H1 (cell line): ENCODE measurements at regions not wholly inside any gene's neighbourhood (a gene's known extent, or its start where the extent isn't known, plus 50 kb on each side); places are given as distances from the start of the nearest gene placed in this dataset.

ENCODE experiments used
- CTCF ChIA-PET: fragments of 300-600 bp; sonication (Branson Sonifier 250); formaldehyde crosslinking; loops from one replicate; lab custom pipeline; 2021; ENCODE audit not compliant: partially characterized antibody; lab: Charles Lee
- POLR2A ChIA-PET: fragments of 300-600 bp; sonication (Branson Sonifier 250); formaldehyde crosslinking; loops from one replicate; lab custom pipeline; 2021; ENCODE audit warnings: inconsistent platforms; ENCODE audit not compliant: partially characterized antibody; lab: Charles Lee
- DNase-seq, 2 experiments: peaks; one replicate each; pipeline versions ENCODE4 v3.0.0 to v3.0.0-alpha.2; 2010 to 2022; ENCODE audit warnings: low spot score in 2 of 2, low read depth in 1 of 2, mixed read lengths in 1 of 2
- FAIRE-seq: peaks from 2 replicates; lab custom pipeline; 2011; peaks lifted over from hg19 to GRCh38; lab: Jason Lieb, UNC
- H2AFZ ChIP-seq: 2 replicates; pipeline ENCODE4 v1.8.1; 2012; ENCODE audit warnings: low read length, inconsistent platforms
- H2AK5ac ChIP-seq: 2 replicates; pipeline ENCODE4 v1.6.1; 2013; ENCODE audit warnings: low read depth, low read length
- H2BK120ac ChIP-seq: replicated peaks from 2 replicates; pipeline ENCODE3; 2013; ENCODE audit warnings: low read depth, low read length, inconsistent platforms
- H2BK12ac ChIP-seq: 2 replicates; pipeline ENCODE4 v1.6.1; 2013; ENCODE audit warnings: low read depth, low read length
- H2BK15ac ChIP-seq: 2 replicates; pipeline ENCODE4 v1.6.1; 2013; ENCODE audit warnings: low read length
- H2BK20ac ChIP-seq: 2 replicates; pipeline ENCODE4 v1.6.1; 2013; ENCODE audit warnings: low read length
- H2BK5ac ChIP-seq: 2 replicates; pipeline ENCODE4 v1.6.1; 2013; ENCODE audit warnings: low read depth, low read length
- H3K14ac ChIP-seq: 2 replicates; pipeline ENCODE4 v1.6.1; 2013; ENCODE audit warnings: inconsistent platforms; ENCODE audit not compliant: insufficient read length
- H3K18ac ChIP-seq: 2 replicates; pipeline ENCODE4 v1.6.1; 2013; ENCODE audit warnings: low read length; ENCODE audit errors: extremely low read depth
- H3K23ac ChIP-seq: 2 replicates; pipeline ENCODE4 v1.6.1; 2013; ENCODE audit warnings: inconsistent platforms; ENCODE audit not compliant: insufficient read length
- H3K23me2 ChIP-seq: 2 replicates; pipeline ENCODE4 v1.6.1; 2013; ENCODE audit warnings: low read depth, low read length
- H3K27ac ChIP-seq: 2 replicates; pipeline ENCODE4 v1.6.1; 2011; ENCODE audit warnings: low read depth, low read length, inconsistent platforms
- H3K27me3 ChIP-seq, 4 experiments: replicated peaks in 1 of 4; 1 replicate in 1 of 4; 2 replicates in 3 of 4; pipeline versions ENCODE4 v1.6.1 to v1.8.1; 2011 to 2013; ENCODE audit warnings: low read length in 3 of 4, mild to moderate bottlenecking in 3 of 4, inconsistent platforms in 2 of 4, mixed read lengths in 2 of 4, moderate library complexity in 1 of 4; ENCODE audit not compliant: control insufficient read depth in 3 of 4, insufficient read depth in 3 of 4; ENCODE audit errors: extremely low read depth in 1 of 4
- H3K36me3 ChIP-seq, 4 experiments: 2 replicates each; pipeline versions ENCODE4 v1.6.1 to v1.8.1; 2011 to 2013; ENCODE audit warnings: mild to moderate bottlenecking in 4 of 4, low read length in 3 of 4, moderate library complexity in 2 of 4, control low read depth in 1 of 4, inconsistent platforms in 1 of 4; ENCODE audit not compliant: insufficient read depth in 4 of 4, control insufficient read depth in 2 of 4
- H3K4ac ChIP-seq: replicated peaks from 2 replicates; pipeline ENCODE3; 2013; ENCODE audit warnings: low read length, low read depth, mixed read lengths, inconsistent platforms; ENCODE audit not compliant: insufficient read length
- H3K4me1 ChIP-seq, 4 experiments: replicated peaks in 1 of 4; 1 replicate in 1 of 4; 2 replicates in 3 of 4; pipeline versions ENCODE4 v1.6.1 to v1.8.1; 2011 to 2013; ENCODE audit warnings: low read length in 3 of 4, inconsistent platforms in 2 of 4, mixed read lengths in 1 of 4; ENCODE audit not compliant: insufficient read depth in 4 of 4, control insufficient read depth in 3 of 4
- H3K4me2 ChIP-seq, 2 experiments: 2 replicates each; pipeline versions ENCODE4 v1.6.1 to v1.8.1; 2011 to 2013; ENCODE audit warnings: low read depth in 2 of 2, low read length in 2 of 2, control low read depth in 1 of 2, inconsistent platforms in 1 of 2, mild to moderate bottlenecking in 1 of 2; ENCODE audit not compliant: insufficient read depth in 1 of 2
- H3K4me3 ChIP-seq, 4 experiments: fragments of 200-600, 300-600 bp in 1 of 4; sonication (generic), shearing (Covaris generic), sonication (Bioruptor Twin) in 1 of 4; 2 replicates each; pipeline versions ENCODE4 v1.5.1 to v1.8.1; 2011 to 2016; ENCODE audit warnings: low read length in 4 of 4, low read depth in 3 of 4, control low read depth in 2 of 4, inconsistent platforms in 2 of 4, mild to moderate bottlenecking in 2 of 4, mixed read lengths in 1 of 4, moderate library complexity in 1 of 4; ENCODE audit not compliant: insufficient read depth in 2 of 4; ENCODE audit errors: extremely low read depth in 1 of 4
- H3K56ac ChIP-seq: replicated peaks from 2 replicates; pipeline ENCODE3; 2013; ENCODE audit warnings: low read depth, mild to moderate bottlenecking, mixed read lengths, low read length, inconsistent platforms; ENCODE audit not compliant: insufficient read length
- H3K79me1 ChIP-seq: 2 replicates; pipeline ENCODE4 v1.6.1; 2013; ENCODE audit warnings: low read depth, low read length, control low read depth
- H3K79me2 ChIP-seq, 2 experiments: 2 replicates each; pipeline versions ENCODE4 v1.6.1 to v1.8.1; 2012 to 2013; ENCODE audit warnings: low read length in 2 of 2, mild to moderate bottlenecking in 2 of 2, inconsistent platforms in 1 of 2; ENCODE audit not compliant: insufficient read depth in 2 of 2, control insufficient read depth in 1 of 2
- H3K9ac ChIP-seq, 4 experiments: replicated peaks in 1 of 4; 1 replicate in 1 of 4; 2 replicates in 3 of 4; pipeline versions ENCODE4 v1.6.1 to v1.8.1; 2011 to 2013; ENCODE audit warnings: low read depth in 3 of 4, low read length in 3 of 4, control low read depth in 2 of 4, mild to moderate bottlenecking in 2 of 4, moderate library complexity in 2 of 4, inconsistent platforms in 1 of 4; ENCODE audit errors: extremely low read depth in 1 of 4
- H3K9me3 ChIP-seq, 2 experiments: 2 replicates each; pipeline versions ENCODE4 v1.6.1 to v1.8.1; 2012 to 2013; ENCODE audit warnings: mild to moderate bottlenecking in 2 of 2, moderate library complexity in 2 of 2, control low read depth in 1 of 2, inconsistent platforms in 1 of 2, low read depth in 1 of 2, low read length in 1 of 2, mixed read lengths in 1 of 2; ENCODE audit not compliant: insufficient read depth in 2 of 2
- H4K20me1 ChIP-seq, 2 experiments: replicated peaks in 1 of 2; 2 replicates each; pipeline versions ENCODE3 to v1.8.1; 2011 to 2013; ENCODE audit warnings: inconsistent platforms in 2 of 2, low read length in 2 of 2, mild to moderate bottlenecking in 1 of 2; ENCODE audit not compliant: insufficient read depth in 2 of 2, control insufficient read depth in 1 of 2
- H4K5ac ChIP-seq: 2 replicates; pipeline ENCODE4 v1.6.1; 2013; ENCODE audit warnings: low read length, low read depth, mixed read lengths, inconsistent platforms; ENCODE audit not compliant: insufficient read length
- H4K8ac ChIP-seq: 2 replicates; pipeline ENCODE4 v1.8.0; 2013; ENCODE audit warnings: mild to moderate bottlenecking, moderate library complexity, low read length, inconsistent platforms; ENCODE audit not compliant: insufficient read depth; ENCODE audit errors: extremely low read depth
- H4K91ac ChIP-seq: replicated peaks from 2 replicates; pipeline ENCODE3; 2013; ENCODE audit warnings: low read length, mixed read lengths, inconsistent platforms; ENCODE audit not compliant: insufficient read length
- EGR1 ChIP-seq: IDR thresholded peaks from 2 replicates; pipeline ENCODE4 v1.6.1; 2011; ENCODE audit warnings: low read depth, low read length, borderline replicate concordance
- EP300 ChIP-seq, 2 experiments: IDR thresholded peaks; 1 replicate in 1 of 2; 2 replicates in 1 of 2; pipeline ENCODE4 v1.6.1; 2011 to 2012; ENCODE audit warnings: low read depth in 2 of 2, low read length in 2 of 2, mild to moderate bottlenecking in 2 of 2, borderline replicate concordance in 1 of 2, inconsistent platforms in 1 of 2, moderate library complexity in 1 of 2
- HDAC2 ChIP-seq, 2 experiments: fragments of 300-600 bp in 1 of 2; sonication (generic) in 1 of 2; IDR thresholded peaks; 2 replicates each; pipeline ENCODE4 v1.6.1; 2011 to 2012; ENCODE audit warnings: low read depth in 2 of 2, low read length in 2 of 2, mild to moderate bottlenecking in 2 of 2, moderate library complexity in 2 of 2, borderline replicate concordance in 1 of 2, inconsistent platforms in 1 of 2
- HDAC6 ChIP-seq: IDR thresholded peaks from one replicate; pipeline ENCODE4 v1.7.1; 2012; ENCODE audit warnings: low read depth, mild to moderate bottlenecking, inconsistent platforms, low read length, moderate library complexity
- JUN ChIP-seq: IDR thresholded peaks from 2 replicates; pipeline ENCODE4 v1.6.1; 2011; ENCODE audit warnings: low read depth, mild to moderate bottlenecking, improper control_type of control experiment, low read length
- NANOG ChIP-seq: IDR thresholded peaks from 2 replicates; pipeline ENCODE4 v1.6.1; 2011; ENCODE audit warnings: low read length, low read depth, mild to moderate bottlenecking, inconsistent platforms; ENCODE audit not compliant: insufficient read depth, poor library complexity, severe bottlenecking
- NRF1 ChIP-seq: IDR thresholded peaks from 2 replicates; pipeline ENCODE4 v1.6.1; 2011; ENCODE audit warnings: mild to moderate bottlenecking, low read depth, low read length, improper control_type of control experiment
- PHF8 ChIP-seq: fragments of 200-600 bp; sonication (generic); conservative IDR thresholded peaks from 2 replicates; pipeline ENCODE4 v1.7.1; 2012; ENCODE audit warnings: low read depth, mild to moderate bottlenecking, inconsistent platforms, low read length, moderate library complexity
- POLR2AphosphoS5 ChIP-seq: IDR thresholded peaks from 2 replicates; pipeline ENCODE4 v1.6.1; 2011; ENCODE audit warnings: low read depth, low read length
- SIN3A ChIP-seq, 2 experiments: IDR thresholded peaks in 1 of 2; conservative IDR thresholded peaks in 1 of 2; 2 replicates each; pipeline ENCODE4 v1.6.1; 2011 to 2012; ENCODE audit warnings: low read length in 2 of 2, improper control_type of control experiment in 1 of 2, low read depth in 1 of 2, mild to moderate bottlenecking in 1 of 2
- SIX5 ChIP-seq: IDR thresholded peaks from 2 replicates; pipeline ENCODE4 v1.6.1; 2011; ENCODE audit warnings: mild to moderate bottlenecking, low read depth, low read length
- SP1 ChIP-seq: IDR thresholded peaks from 2 replicates; pipeline ENCODE4 v1.6.1; 2011; ENCODE audit warnings: low read depth, low read length
- WGBS, 2 experiments: shearing (Covaris generic) in 1 of 2; methylation state at CpG; one replicate each; pipeline versions ENCODE4 v1.1.6 to v1.1.7; 2013 to 2015; ENCODE audit warnings: low lambda C conversion rate in 2 of 2, mixed read lengths in 2 of 2, inconsistent platforms in 1 of 2, low coverage in 1 of 2, missing lambda C conversion rate in 1 of 2; ENCODE audit not compliant: insufficient replicate concordance in 2 of 2, insufficient coverage in 1 of 2, insufficient read length in 1 of 2; ENCODE audit errors: extremely low coverage in 1 of 2, missing lambda C conversion rate in 1 of 2; 5-methylcytosine and 5-hydroxymethylcytosine counted together

- Histone ChIP-seq H3K9ac (no peak overlapping the region), H4K8ac (no peak overlapping the region), H3K14ac (no peak overlapping the region), H3K4me2 (no peak overlapping the region), H2AFZ (no peak overlapping the region), H3K56ac (no peak overlapping the region), H3K18ac (no peak overlapping the region), H3K23me2 (no peaks in the 10 kb centered on the region), H4K91ac (no peak overlapping the region), H4K20me1 (no peaks in the 10 kb centered on the region), H2BK12ac (no peak overlapping the region), H2BK5ac (no peak overlapping the region), H3K27me3 (no peaks in the 10 kb centered on the region), H3K27ac (no peak overlapping the region), H2AK5ac (no peak overlapping the region), H4K5ac (no peak overlapping the region), H3K36me3 (no peaks in the 10 kb centered on the region), H2BK20ac (no peak overlapping the region), H3K79me1 (no peaks in the 10 kb centered on the region), H3K23ac (no peak overlapping the region), H3K4ac (no peak overlapping the region), H2BK120ac (no peak overlapping the region)
- FAIRE-seq (no peak), DNase-seq (no peak)
- POLR2A ChIA-PET = no interaction called here
- CTCF ChIA-PET = interaction anchor here (0.6 kb wide), 1 partner anchor 163 kb away, joined by 3 read pairs; no protein-coding TSS in a partner anchor
- WGBS, 2 experiments = 81% methylated on average over 3 of the region's 3 CpGs; no CpG with 5 or more reads in 1 of the 2 experiments
- TF ChIP-seq SIX5 = no peak
- no peak for TF ChIP-seq EP300 (IDR thresholded peaks at IDR 0.05; ENCODE audit: borderline replicate concordance in 1 of 2, low read depth in 2 of 2, low read length in 2 of 2)
- TF ChIP-seq NANOG = no peak
- TF ChIP-seq NRF1 = no peak
- no peak for TF ChIP-seq SIN3A (conservative IDR thresholded peaks at IDR 0.05 in 1 of 2, IDR thresholded peaks at IDR 0.05 in 1 of 2; ENCODE audit: low read depth in 1 of 2, low read length in 2 of 2)
- no peak for TF ChIP-seq JUN
- no peak for TF ChIP-seq HDAC2 (IDR thresholded peaks at IDR 0.05; ENCODE audit: borderline replicate concordance in 1 of 2, low read depth in 2 of 2, low read length in 2 of 2)
- TF ChIP-seq PHF8 = no peak
- no peak for TF ChIP-seq POLR2AphosphoS5
- no peak for TF ChIP-seq HDAC6
- no peak for TF ChIP-seq EGR1
- no peak for TF ChIP-seq SP1
- TF ChIP-seq, all 59 proteins: peak for 0
- Histone ChIP-seq H3K9me3 (no peaks in the 10 kb centered on the region), H3K79me2 (no peaks in the 10 kb centered on the region), H3K4me3 (no peak overlapping the region), H2BK15ac (no peak overlapping the region), H3K4me1 (peaks cover 1 to 6% (median 4%) of the 10 kb centered on the region in 4 experiments; a peak in 3 of 7 replicates)
Observed at GRCh38 chr1:199868777-199869176, 158.7 kb upstream of the NR5A2 start.
